GM23338 (cell line): ENCODE measurements at regions not wholly inside any gene's neighbourhood (a gene's known extent, or its start where the extent isn't known, plus 50 kb on each side); places are given as distances from the start of the nearest gene placed in this dataset.

Experiments used
- ATAC-seq: fragments of 200-7000 bp; cut with Tn5 transposase; 3 replicates; pipeline ENCODE4 v1.9.1; 2020
- DNase-seq: peaks from one replicate; pipeline ENCODE4 v3.0.0-alpha.2; 2015; ENCODE audit warnings: low spot score
- H2AFZ ChIP-seq: fragments of 200-600 bp; sonication (generic); 2 replicates; pipeline ENCODE4 v1.8.0; 2016; ENCODE audit warnings: antibody characterized with exemption, mild to moderate bottlenecking, moderate library complexity
- H3F3A ChIP-seq: fragments of 200-600 bp; sonication (generic); replicated peaks from 2 replicates; pipeline ENCODE4 v1.8.0; 2017; ENCODE audit warnings: antibody characterized with exemption, mixed run types, low read depth
- H3K27ac ChIP-seq: fragments of 200-600 bp; sonication (generic); 2 replicates; pipeline ENCODE4 v1.6.1; 2016; ENCODE audit warnings: low read depth
- H3K27me3 ChIP-seq: fragments of 200-600 bp; sonication (generic); 2 replicates; pipeline ENCODE4 v1.8.0; 2016; ENCODE audit warnings: mild to moderate bottlenecking, mixed run types, moderate library complexity; ENCODE audit not compliant: insufficient read depth
- H3K36me3 ChIP-seq: fragments of 200-600 bp; sonication (generic); 2 replicates; pipeline ENCODE4 v1.8.0; 2016; ENCODE audit warnings: mild to moderate bottlenecking; ENCODE audit not compliant: insufficient read depth
- H3K4me1 ChIP-seq: fragments of 200-600 bp; sonication (generic); 2 replicates; pipeline ENCODE4 v1.8.0; 2016; ENCODE audit warnings: mild to moderate bottlenecking, moderate library complexity; ENCODE audit not compliant: insufficient read depth
- H3K4me2 ChIP-seq: fragments of 200-600 bp; sonication (generic); 2 replicates; pipeline ENCODE4 v1.7.1; 2017; ENCODE audit warnings: mixed run types
- H3K4me3 ChIP-seq: fragments of 200-600 bp; sonication (generic); 2 replicates; pipeline ENCODE4 v1.6.1; 2016; ENCODE audit warnings: mixed run types
- H3K79me2 ChIP-seq: fragments of 200-600 bp; sonication (generic); replicated peaks from 2 replicates; pipeline ENCODE4 v1.8.0; 2017; ENCODE audit warnings: mild to moderate bottlenecking; ENCODE audit not compliant: insufficient read depth
- H3K9me2 ChIP-seq: fragments of 200-600 bp; sonication (generic); 2 replicates; pipeline ENCODE4 v1.8.0; 2017; ENCODE audit not compliant: insufficient read depth
- H4K20me1 ChIP-seq: fragments of 200-600 bp; sonication (generic); replicated peaks from 2 replicates; pipeline ENCODE4 v1.8.0; 2017; ENCODE audit warnings: mild to moderate bottlenecking; ENCODE audit not compliant: insufficient read depth
- H3K27ac Mint-ChIP-seq: 2 replicates; pipeline ENCODE4 v1.8.0; 2020; ENCODE audit warnings: inconsistent platforms, mild to moderate bottlenecking, moderate library complexity, mixed read lengths
- H3K27me3 Mint-ChIP-seq: 3 replicates; pipeline ENCODE4 v1.8.0; 2022; ENCODE audit warnings: low read depth, mild to moderate bottlenecking, moderate library complexity, mixed read lengths, inconsistent platforms; ENCODE audit not compliant: insufficient read depth, poor library complexity
- H3K36me3 Mint-ChIP-seq: 3 replicates; pipeline ENCODE4 v1.8.0; 2021; ENCODE audit warnings: low read depth, mild to moderate bottlenecking, inconsistent platforms, moderate library complexity, mixed read lengths
- H3K4me1 Mint-ChIP-seq: 3 replicates; pipeline ENCODE4 v1.8.0; 2020; ENCODE audit warnings: mild to moderate bottlenecking, inconsistent platforms, mixed read lengths
- H3K4me3 Mint-ChIP-seq: 3 replicates; pipeline ENCODE4 v1.8.0; 2021; ENCODE audit warnings: moderate library complexity, mild to moderate bottlenecking, inconsistent platforms, mixed read lengths
- H3K9me3 Mint-ChIP-seq: 3 replicates; pipeline ENCODE4 v1.8.0; 2020; ENCODE audit warnings: moderate library complexity, mild to moderate bottlenecking, inconsistent platforms, mixed read lengths
- CTCF ChIP-seq, 2 experiments: fragments of 200-600 bp in 1 of 2; sonication (generic) in 1 of 2; conservative IDR thresholded peaks; 2 replicates each; pipeline versions ENCODE4 v1.5.1 to v1.6.1; 2016 to 2017; ENCODE audit warnings: antibody characterized with exemption in 2 of 2, low read depth in 2 of 2, mild to moderate bottlenecking in 2 of 2, moderate library complexity in 1 of 2
- ETS1 ChIP-seq: IDR thresholded peaks from 2 replicates; pipeline ENCODE4 v1.6.1; 2016; ENCODE audit warnings: antibody characterized with exemption
- POLR2AphosphoS5 ChIP-seq: IDR thresholded peaks from 2 replicates; pipeline ENCODE4 v1.6.1; 2016; ENCODE audit warnings: antibody characterized with exemption, low read depth
- STAT1 ChIP-seq: IDR thresholded peaks from one replicate; pipeline ENCODE4 v1.6.1; 2016; ENCODE audit warnings: antibody characterized with exemption; ENCODE audit not compliant: unreplicated experiment

- H3K4me2 ChIP-seq = no peak overlapping the region
- TF ChIP-seq POLR2AphosphoS5 (no peak), CTCF (conservative IDR thresholded peaks at IDR 0.05; ENCODE audit: low read depth in 2 of 2) (no peak), STAT1 (no peak)
- ATAC-seq (no peak), DNase-seq (no peak)
- peaks cover 20% of the 10 kb centered on the region for H3K27me3 ChIP-seq
- H3K79me2 ChIP-seq = no peaks in the 10 kb centered on the region
- no peak overlapping the region for H3K4me3 ChIP-seq
- Mint-ChIP-seq H3K4me3 (no peak overlapping the region), H3K27ac (no peak overlapping the region), H3K4me1 (peaks cover 31% of the 10 kb centered on the region; the same call in 2 of the 3 replicates), H3K9me3 (no peaks in the 10 kb centered on the region), H3K36me3 (no peaks in the 10 kb centered on the region), H3K27me3 (peaks cover 8% of the 10 kb centered on the region)
- H3K9me2 ChIP-seq = 0 out of 2 replicates have a peak, but pooled peaks cover 6% of the 10 kb centered on the region
- no peak overlapping the region for H2AFZ ChIP-seq
- no peaks in the 10 kb centered on the region for H3F3A ChIP-seq
- no peak overlapping the region for H3K27ac ChIP-seq
- H3K4me1 ChIP-seq = peaks cover 22% of the 10 kb centered on the region
- H4K20me1 ChIP-seq = no peaks in the 10 kb centered on the region
- no peaks in the 10 kb centered on the region for H3K36me3 ChIP-seq
Observed at GRCh38 chr2:118279005-118279404, 190.7 kb downstream of the INSIG2 start.

- Histone ChIP-seq H3K79me2 (no peaks in the 10 kb centered on the region), H3K36me3 (no peaks in the 10 kb centered on the region), H3K9me2 (0 out of 2 replicates have a peak, but pooled peaks cover 6% of the 10 kb centered on the region), H3K27me3 (peaks cover 13% of the 10 kb centered on the region; the same call in 1 of the 2 replicates), H4K20me1 (no peaks in the 10 kb centered on the region), H3K4me2 (no peak overlapping the region), H2AFZ (no peak overlapping the region), H3K27ac (no peak overlapping the region), H3K4me1 (peaks cover 12% of the 10 kb centered on the region), H3K4me3 (no peak overlapping the region), H3F3A (no peaks in the 10 kb centered on the region)
- TF ChIP-seq ETS1 (no peak), CTCF (conservative IDR thresholded peaks at IDR 0.05; ENCODE audit: low read depth in 2 of 2) (peak; percentile 34 to 51; a peak in 3 of 4 replicates)
- peaks cover 8% of the 10 kb centered on the region for H3K27me3 Mint-ChIP-seq
- ATAC-seq (no peak), DNase-seq (peak; percentile 30)
- H3K36me3 Mint-ChIP-seq = no peaks in the 10 kb centered on the region
- H3K27ac Mint-ChIP-seq = no peak overlapping the region
- H3K9me3 Mint-ChIP-seq = no peaks in the 10 kb centered on the region
- peaks cover 27% of the 10 kb centered on the region; the same call in 2 of the 3 replicates for H3K4me1 Mint-ChIP-seq
- no peak overlapping the region for H3K4me3 Mint-ChIP-seq
Observed at GRCh38 chr2:118278046-118278445, 189.8 kb downstream of the INSIG2 start.
